SK-N-SH treated with all-trans-retinoic acid at 6 μM for 48 hours (cell line): ENCODE measurements at regions not wholly inside any gene's neighbourhood (a gene's known extent, or its start where the extent isn't known, plus 50 kb on each side); places are given as distances from the start of the nearest gene placed in this dataset.

Experiments
- ATAC-seq: fragments of 200-7000 bp; cut with Tn5 transposase; 3 replicates; pipeline ENCODE4 v1.9.1; 2020; ENCODE audit warnings: mild to moderate bottlenecking, moderate library complexity
- ARNTL ChIP-seq: fragments of 450-650 bp; formaldehyde crosslinking; IDR thresholded peaks from 2 replicates; pipeline ENCODE4 v1.5.0; 2020; ENCODE audit warnings: low read depth, mild to moderate bottlenecking, moderate library complexity, borderline replicate concordance
- BACH2 ChIP-seq: fragments of 250-450 bp; sonication (Bioruptor Pico); IDR thresholded peaks from 2 replicates; pipeline ENCODE4 v1.9.0; 2021; ENCODE audit warnings: mild to moderate bottlenecking, borderline replicate concordance
- ESRRG ChIP-seq: fragments of 250-450 bp; sonication (Bioruptor Pico); IDR thresholded peaks from 2 replicates; pipeline ENCODE4 v1.6.1; 2021; ENCODE audit warnings: mild to moderate bottlenecking
- GLIS3 ChIP-seq: fragments of 250-450 bp; sonication (Bioruptor Pico); IDR thresholded peaks from 2 replicates; pipeline ENCODE4 v1.5.0; 2020; ENCODE audit warnings: mild to moderate bottlenecking, moderate library complexity
- ISL1 ChIP-seq: fragments of 250-450 bp; sonication (Bioruptor Pico); IDR thresholded peaks from 2 replicates; pipeline ENCODE4 v2.1.2; 2022; ENCODE audit warnings: mild to moderate bottlenecking, moderate library complexity
- OSR1 ChIP-seq: fragments of 250-450 bp; sonication (Bioruptor Pico); IDR thresholded peaks from 2 replicates; pipeline ENCODE4 v1.8.0; 2022; ENCODE audit warnings: moderate library complexity, mild to moderate bottlenecking, inconsistent platforms
- PATZ1 ChIP-seq: fragments of 250-450 bp; sonication (Bioruptor Pico); IDR thresholded peaks from 2 replicates; pipeline ENCODE4 v1.8.0; 2020; ENCODE audit warnings: mild to moderate bottlenecking, moderate library complexity, borderline replicate concordance
- PPARA ChIP-seq: fragments of 250-450 bp; sonication (Bioruptor Pico); IDR thresholded peaks from 2 replicates; pipeline ENCODE4 v1.5.0; 2020; ENCODE audit warnings: mild to moderate bottlenecking, borderline replicate concordance
- RARB ChIP-seq: fragments of 250-450 bp; sonication (Bioruptor Pico); IDR thresholded peaks from 2 replicates; pipeline ENCODE4 v1.8.0; 2021; ENCODE audit warnings: mild to moderate bottlenecking, moderate library complexity
- SNAI2 ChIP-seq: fragments of 250-450 bp; sonication (Bioruptor Pico); IDR thresholded peaks from 2 replicates; pipeline ENCODE4 v1.5.0; 2020; ENCODE audit warnings: mild to moderate bottlenecking, moderate library complexity
- TCF4 ChIP-seq: fragments of 250-450 bp; sonication (Bioruptor Pico); IDR thresholded peaks from 2 replicates; pipeline ENCODE4 v1.8.0; 2021; ENCODE audit warnings: mild to moderate bottlenecking, moderate library complexity, borderline replicate concordance
- TOX ChIP-seq: fragments of 250-450 bp; sonication (Bioruptor Pico); IDR thresholded peaks from 2 replicates; pipeline ENCODE4 v1.8.0; 2021; ENCODE audit warnings: mild to moderate bottlenecking, moderate library complexity, borderline replicate concordance
- TSHZ2 ChIP-seq: fragments of 250-450 bp; sonication (Bioruptor Pico); IDR thresholded peaks from 2 replicates; pipeline ENCODE4 v1.5.0; 2020; ENCODE audit warnings: mild to moderate bottlenecking, moderate library complexity
- ZC3H10 ChIP-seq: fragments of 250-450 bp; sonication (Bioruptor Pico); IDR thresholded peaks from 2 replicates; pipeline ENCODE4 v1.5.1; 2021; ENCODE audit warnings: mild to moderate bottlenecking, moderate library complexity
- ZFP3 ChIP-seq: fragments of 250-450 bp; sonication (Bioruptor Pico); IDR thresholded peaks from 2 replicates; pipeline ENCODE4 v1.5.0; 2020; ENCODE audit warnings: mild to moderate bottlenecking, moderate library complexity
- ZFP30 ChIP-seq: fragments of 450-650 bp; formaldehyde crosslinking; IDR thresholded peaks from 2 replicates; pipeline ENCODE4 v1.5.0; 2022; ENCODE audit warnings: mild to moderate bottlenecking, moderate library complexity
- ZNF70 ChIP-seq: fragments of 450-650 bp; formaldehyde crosslinking; IDR thresholded peaks from 2 replicates; pipeline ENCODE4 v1.5.0; 2020; ENCODE audit warnings: mild to moderate bottlenecking, moderate library complexity
- ZNF8 ChIP-seq: fragments of 450-650 bp; formaldehyde crosslinking; IDR thresholded peaks from 2 replicates; pipeline ENCODE4 v1.5.0; 2020; ENCODE audit warnings: mild to moderate bottlenecking, moderate library complexity
- TF ChIP-seq, protein P1 (sequence below): fragments of 250-450 bp; sonication (Bioruptor Pico); IDR thresholded peaks from 2 replicates; pipeline ENCODE4 v1.5.1; 2020; ENCODE audit warnings: low read depth, mild to moderate bottlenecking, moderate library complexity
- TF ChIP-seq, protein P2 (sequence below): fragments of 250-450 bp; sonication (Bioruptor Pico); IDR thresholded peaks from 2 replicates; pipeline ENCODE4 v1.5.1; 2021; ENCODE audit warnings: mild to moderate bottlenecking, moderate library complexity

- ATAC-seq = no peak
- TF ChIP-seq, protein P1, sequence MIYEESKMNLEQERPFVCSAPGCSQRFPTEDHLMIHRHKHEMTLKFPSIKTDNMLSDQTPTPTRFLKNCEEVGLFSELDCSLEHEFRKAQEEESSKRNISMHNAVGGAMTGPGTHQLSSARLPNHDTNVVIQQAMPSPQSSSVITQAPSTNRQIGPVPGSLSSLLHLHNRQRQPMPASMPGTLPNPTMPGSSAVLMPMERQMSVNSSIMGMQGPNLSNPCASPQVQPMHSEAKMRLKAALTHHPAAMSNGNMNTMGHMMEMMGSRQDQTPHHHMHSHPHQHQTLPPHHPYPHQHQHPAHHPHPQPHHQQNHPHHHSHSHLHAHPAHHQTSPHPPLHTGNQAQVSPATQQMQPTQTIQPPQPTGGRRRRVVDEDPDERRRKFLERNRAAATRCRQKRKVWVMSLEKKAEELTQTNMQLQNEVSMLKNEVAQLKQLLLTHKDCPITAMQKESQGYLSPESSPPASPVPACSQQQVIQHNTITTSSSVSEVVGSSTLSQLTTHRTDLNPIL (CRISPR knock-in tag) = no peak
- TF ChIP-seq ZNF70 (CRISPR knock-in tag) (no peak), ISL1 (CRISPR knock-in tag) (no peak), ARNTL (CRISPR knock-in tag) (no peak), ESRRG (CRISPR knock-in tag) (no peak), ZNF8 (no peak), TSHZ2 (CRISPR knock-in tag) (no peak), TOX (no peak), ZFP3 (CRISPR knock-in tag) (no peak), TCF4 (no peak), PATZ1 (no peak), SNAI2 (CRISPR knock-in tag) (no peak), GLIS3 (CRISPR knock-in tag) (no peak), RARB (CRISPR knock-in tag) (no peak), BACH2 (CRISPR knock-in tag) (no peak), OSR1 (CRISPR knock-in tag) (no peak), PPARA (CRISPR knock-in tag) (no peak), ZFP30 (no peak), ZC3H10 (CRISPR knock-in tag) (no peak)
- TF ChIP-seq, protein P2, sequence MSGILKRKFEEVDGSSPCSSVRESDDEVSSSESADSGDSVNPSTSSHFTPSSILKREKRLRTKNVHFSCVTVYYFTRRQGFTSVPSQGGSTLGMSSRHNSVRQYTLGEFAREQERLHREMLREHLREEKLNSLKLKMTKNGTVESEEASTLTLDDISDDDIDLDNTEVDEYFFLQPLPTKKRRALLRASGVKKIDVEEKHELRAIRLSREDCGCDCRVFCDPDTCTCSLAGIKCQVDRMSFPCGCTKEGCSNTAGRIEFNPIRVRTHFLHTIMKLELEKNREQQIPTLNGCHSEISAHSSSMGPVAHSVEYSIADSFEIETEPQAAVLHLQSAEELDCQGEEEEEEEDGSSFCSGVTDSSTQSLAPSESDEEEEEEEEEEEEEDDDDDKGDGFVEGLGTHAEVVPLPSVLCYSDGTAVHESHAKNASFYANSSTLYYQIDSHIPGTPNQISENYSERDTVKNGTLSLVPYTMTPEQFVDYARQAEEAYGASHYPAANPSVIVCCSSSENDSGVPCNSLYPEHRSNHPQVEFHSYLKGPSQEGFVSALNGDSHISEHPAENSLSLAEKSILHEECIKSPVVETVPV (CRISPR knock-in tag) = no peak
These were observed 117.1 kb upstream of the TMEFF2 start for GRCh38 chr2:192311701-192312460.

DNA sequence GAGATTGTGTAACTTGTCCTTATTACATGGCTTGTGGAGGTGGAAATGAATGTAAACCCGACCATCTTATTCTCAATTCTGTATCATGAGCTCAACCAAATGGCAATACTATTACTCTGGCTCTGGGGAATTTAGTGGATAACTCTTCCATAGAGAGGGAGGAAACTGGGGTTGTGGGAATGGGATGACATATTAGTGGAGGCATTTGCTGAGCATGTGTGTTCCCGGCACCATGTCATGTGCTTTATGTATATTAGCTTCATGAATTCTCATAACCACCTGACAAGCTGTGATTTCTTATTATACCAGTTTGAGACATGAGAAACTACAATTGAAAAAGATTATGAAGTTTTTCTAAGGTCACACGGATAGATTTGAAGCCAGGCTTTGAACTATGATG lies 112.8 kb upstream of the TMEFF2 start:
- TF ChIP-seq ESRRG (CRISPR knock-in tag) = no peak
- TF ChIP-seq ZNF70 (CRISPR knock-in tag) = no peak
- TF ChIP-seq, protein P2 (CRISPR knock-in tag) = no peak
- TF ChIP-seq ZNF8 = no peak
- TF ChIP-seq PATZ1 = no peak
- no peak for TF ChIP-seq TSHZ2 (CRISPR knock-in tag)
- ATAC-seq = no peak
